ENCODE measurements at regions not wholly inside any gene's neighbourhood (a gene's known extent, or its start where the extent isn't known, plus 50 kb on each side); places are given as distances from the start of the nearest gene placed in this dataset.
"Not testable (repeated sequence)": the region's sequence is repeated elsewhere in the genome, so short reads cannot be mapped to it uniquely, and the experiment has no call there.

DNA sequence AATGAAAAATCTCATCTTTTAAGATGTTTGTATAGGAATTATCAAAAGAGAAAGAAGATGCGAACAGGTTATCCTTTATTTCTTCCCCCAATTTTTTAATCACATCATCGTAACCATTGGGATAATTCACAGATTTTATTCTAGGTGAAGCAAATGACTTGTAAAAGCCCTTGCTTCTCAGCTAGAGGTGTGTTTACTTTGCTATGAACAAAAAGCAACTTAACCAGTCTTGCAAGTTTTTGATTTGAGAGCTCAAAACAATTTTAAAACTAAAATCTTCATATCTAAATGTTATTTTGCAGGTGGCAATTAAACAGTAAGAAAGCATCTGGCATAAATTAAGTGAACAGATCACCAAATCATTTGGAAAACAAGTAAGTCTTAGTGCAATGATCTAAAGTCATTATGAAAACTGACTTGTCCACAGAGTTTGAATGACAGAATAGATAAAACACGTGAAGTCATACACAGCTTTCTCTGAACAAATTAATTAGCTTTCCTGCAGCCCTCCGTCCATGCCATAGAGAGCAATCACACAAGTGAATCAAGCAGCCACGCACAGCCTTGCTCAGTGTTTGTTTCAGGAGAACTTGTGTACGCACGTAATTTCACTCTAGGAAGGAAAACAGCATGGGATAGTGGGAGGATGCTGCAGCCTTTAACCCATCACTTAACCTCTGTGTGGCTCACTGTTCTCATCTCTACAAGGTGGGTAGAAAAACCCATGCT is 85.0 kb upstream of the ZNF800 start:
- POLR2A ChIA-PET = no interaction called here
- no peak for DNase-seq
- CTCF ChIA-PET = interaction anchor here (0.9 to 1.8 kb wide), 2 partner anchors 37 to 130 kb away, joined by 3 to 6 read pairs; no protein-coding TSS in a partner anchor
- no peak for TF ChIP-seq CTCF (IDR thresholded peaks at IDR 0.05)
- Mint-ChIP-seq H3K36me3 (ENCODE audit: low read depth) (no peaks in the 10 kb centered on the region), H3K4me1 (ENCODE audit: low read depth) (peaks cover 15% of the 10 kb centered on the region), H3K27ac (no peak overlapping the region), H3K4me3 (no peak overlapping the region), H3K27me3 (no peaks in the 10 kb centered on the region), H3K9me3 (no peaks in the 10 kb centered on the region)
- intact Hi-C loops (cut with micrococcal nuclease) = no loop called here
- ATAC-seq = no peak

DNA sequence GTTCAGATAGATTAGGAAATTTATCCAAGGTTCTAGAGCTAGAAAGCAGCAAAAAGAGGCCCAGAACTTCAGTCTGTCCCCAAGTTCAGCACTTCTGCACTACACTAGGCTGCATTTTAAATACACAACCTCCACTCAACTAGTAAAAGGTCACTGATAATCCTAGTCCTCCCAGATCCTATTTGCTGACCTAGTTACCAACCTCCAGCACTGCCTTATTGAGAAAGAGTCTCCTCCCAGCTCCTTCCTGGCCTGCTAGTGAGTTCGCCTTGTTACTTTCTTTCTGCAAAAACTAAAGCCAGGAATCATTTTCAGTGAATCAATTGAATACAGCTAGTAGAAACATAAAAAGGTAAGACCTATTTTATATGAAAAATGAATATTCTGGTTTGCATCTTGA is 84.1 kb upstream of the ZNF800 start:
- no peak overlapping the region for H3K4me3 Mint-ChIP-seq
- POLR2A ChIA-PET = no interaction called here
- H3K9me3 Mint-ChIP-seq = no peaks in the 10 kb centered on the region
- intact Hi-C loops (cut with micrococcal nuclease) = no loop called here
- peaks cover 15% of the 10 kb centered on the region for H3K4me1 Mint-ChIP-seq (ENCODE audit: low read depth)
- no peaks in the 10 kb centered on the region for H3K27me3 Mint-ChIP-seq
- ATAC-seq (no peak), DNase-seq (no peak)
- CTCF ChIA-PET = interaction anchor here (0.9 kb wide), 1 partner anchor 38 kb away, joined by 3 read pairs; no protein-coding TSS in a partner anchor
- H3K36me3 Mint-ChIP-seq (ENCODE audit: low read depth) = no peaks in the 10 kb centered on the region
- H3K27ac Mint-ChIP-seq = no peak overlapping the region
- TF ChIP-seq CTCF (IDR thresholded peaks at IDR 0.05) = no peak

GRCh38 chr7:127474457-127474856 is 81.9 kb upstream of the ZNF800 start:
- no peaks in the 10 kb centered on the region for H3K9me3 Mint-ChIP-seq
- no peak for TF ChIP-seq CTCF (IDR thresholded peaks at IDR 0.05)
- intact Hi-C loops (cut with micrococcal nuclease) = no loop called here
- peaks cover 15% of the 10 kb centered on the region for H3K4me1 Mint-ChIP-seq (ENCODE audit: low read depth)
- no peak overlapping the region for H3K4me3 Mint-ChIP-seq
- H3K27ac Mint-ChIP-seq = no peak overlapping the region
- POLR2A ChIA-PET = no interaction called here
- CTCF ChIA-PET = interaction anchor here (0.8 to 1.2 kb wide), 2 partner anchors 11 to 40 kb away, joined by 3 to 5 read pairs; no protein-coding TSS in a partner anchor
- DNase-seq (no peak), ATAC-seq (no peak)
- no peaks in the 10 kb centered on the region for H3K36me3 Mint-ChIP-seq (ENCODE audit: low read depth)
- no peaks in the 10 kb centered on the region for H3K27me3 Mint-ChIP-seq

- Mint-ChIP-seq H3K27me3 (no peaks in the 10 kb centered on the region), H3K9me3 (no peaks in the 10 kb centered on the region), H3K27ac (no peak overlapping the region), H3K4me3 (no peak overlapping the region), H3K4me1 (ENCODE audit: low read depth) (peaks cover 12% of the 10 kb centered on the region), H3K36me3 (ENCODE audit: low read depth) (no peaks in the 10 kb centered on the region)
- intact Hi-C loops (cut with micrococcal nuclease) = no loop called here
- ChIA-PET CTCF (interaction anchor here (0.9 kb wide), 1 partner anchor 8 kb away, joined by 3 read pairs; no protein-coding TSS in a partner anchor), POLR2A (no interaction called here)
- peak; percentile 32 for TF ChIP-seq CTCF (IDR thresholded peaks at IDR 0.05)
- no peak for DNase-seq
- ATAC-seq = no peak
Measured at GRCh38 chr7:127473409-127473808, 80.9 kb upstream of the ZNF800 start.

DNA sequence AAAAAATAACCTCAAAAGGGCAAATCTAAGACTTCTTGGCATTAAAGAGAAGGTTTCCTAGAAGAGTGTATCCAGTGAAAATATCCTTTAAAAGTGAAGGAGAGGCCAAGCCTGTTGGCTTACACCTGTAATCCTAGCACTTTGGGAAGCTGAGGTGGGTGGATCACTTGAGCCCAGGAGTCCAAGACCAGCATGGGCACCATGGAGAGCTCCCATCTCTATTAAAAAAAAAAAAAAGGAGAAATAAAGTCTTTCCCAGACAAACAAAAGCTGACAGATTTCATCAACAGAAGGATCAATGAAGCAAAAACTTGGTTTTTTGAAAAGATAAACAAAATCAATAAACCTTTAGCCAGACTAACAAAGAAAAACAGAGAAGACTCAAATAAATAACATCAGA is 67.6 kb upstream of the ZNF800 start:
- no peak overlapping the region for H3K4me3 Mint-ChIP-seq

GRCh38 chr7:127451258-127451657 is 58.8 kb upstream of the ZNF800 start:
- H3K4me3 Mint-ChIP-seq; intact Hi-C loops (cut with micrococcal nuclease); H3K36me3 Mint-ChIP-seq (ENCODE audit: low read depth); ATAC-seq; DNase-seq; H3K27me3 Mint-ChIP-seq; H3K27ac Mint-ChIP-seq; CTCF ChIA-PET; POLR2A ChIA-PET; H3K9me3 Mint-ChIP-seq: not testable (repeated sequence)
- H3K4me1 Mint-ChIP-seq (ENCODE audit: low read depth) = peaks cover 10% of the 10 kb centered on the region

More for the DNA sequence above, 67.6 kb upstream of the ZNF800 start:
- intact Hi-C loops (cut with micrococcal nuclease) = no loop called here
- CTCF ChIA-PET = no interaction called here
- Mint-ChIP-seq H3K27ac (no peak overlapping the region), H3K27me3 (no peaks in the 10 kb centered on the region), H3K9me3 (peaks cover 3% of the 10 kb centered on the region), H3K36me3 (ENCODE audit: low read depth) (no peaks in the 10 kb centered on the region), H3K4me1 (ENCODE audit: low read depth) (no peaks in the 10 kb centered on the region)
- no peak for DNase-seq
- ATAC-seq = no peak
- no peak for TF ChIP-seq CTCF (IDR thresholded peaks at IDR 0.05)
- POLR2A ChIA-PET = no interaction called here

Measured in activated CD8-positive, alpha-beta T cell treated with anti-CD3 and anti-CD28 coated beads for 36 hours (primary cell).